CD4-positive, alpha-beta T cell treated with Interferon alpha-2 for 1 hour (primary cell): ENCODE measurements at regions not wholly inside any gene's neighbourhood (a gene's known extent, or its start where the extent isn't known, plus 50 kb on each side); places are given as distances from the start of the nearest gene placed in this dataset.
"Not testable (repeated sequence)": the region's sequence is repeated elsewhere in the genome, so short reads cannot be mapped to it uniquely, and the experiment has no call there.

Source experiments
- DNase-seq, 2 donors: peaks; one replicate each; pipeline ENCODE4 v3.0.0-alpha.2; 2020 to 2022

DNA sequence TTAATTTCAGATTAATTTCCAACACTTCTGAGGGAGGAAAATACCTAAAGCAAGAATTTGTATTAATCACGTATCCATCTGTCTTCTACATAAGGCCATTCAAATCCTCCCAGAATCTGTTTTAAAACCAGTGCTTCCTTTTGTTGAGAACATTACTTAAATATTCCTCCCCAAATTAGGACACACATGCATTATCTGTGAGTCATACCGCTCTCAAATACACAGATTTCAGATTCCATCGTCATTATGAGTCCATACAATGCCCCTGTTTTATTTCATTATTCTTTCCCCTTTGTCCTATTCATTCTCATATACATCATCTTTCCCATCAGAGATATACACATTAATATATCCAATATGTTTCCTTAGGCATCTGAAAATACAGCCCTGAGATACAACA lies 57.3 kb upstream of the PRSS12 start:
- DNase-seq = no peak

- DNase-seq = no peak
These were observed 64.5 kb upstream of the PRSS12 start for GRCh38 chr4:118417325-118417724.

DNA sequence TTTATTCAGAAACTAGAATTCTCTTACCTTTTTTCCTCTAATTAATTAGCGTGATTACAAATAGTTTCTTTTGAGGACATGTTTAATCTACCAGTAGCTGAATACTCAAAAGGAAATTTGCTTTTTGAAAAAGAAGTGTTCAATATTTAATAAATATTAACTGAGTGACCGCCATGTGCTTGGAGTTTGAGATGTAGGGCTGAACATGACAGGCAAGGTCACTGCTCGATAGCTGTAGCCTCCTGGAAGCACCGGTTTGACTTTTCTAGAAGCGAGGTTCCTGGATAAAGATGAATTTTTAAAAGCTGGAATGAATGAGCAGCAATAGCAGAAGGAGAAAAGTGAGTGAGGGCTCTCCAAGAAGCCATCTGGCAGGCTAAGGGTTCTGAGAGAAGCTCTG lies 65.0 kb upstream of the PRSS12 start:
- not testable (repeated sequence) for DNase-seq

- DNase-seq = not testable (repeated sequence)
These were observed 65.6 kb upstream of the PRSS12 start for GRCh38 chr4:118418396-118418795.

DNA sequence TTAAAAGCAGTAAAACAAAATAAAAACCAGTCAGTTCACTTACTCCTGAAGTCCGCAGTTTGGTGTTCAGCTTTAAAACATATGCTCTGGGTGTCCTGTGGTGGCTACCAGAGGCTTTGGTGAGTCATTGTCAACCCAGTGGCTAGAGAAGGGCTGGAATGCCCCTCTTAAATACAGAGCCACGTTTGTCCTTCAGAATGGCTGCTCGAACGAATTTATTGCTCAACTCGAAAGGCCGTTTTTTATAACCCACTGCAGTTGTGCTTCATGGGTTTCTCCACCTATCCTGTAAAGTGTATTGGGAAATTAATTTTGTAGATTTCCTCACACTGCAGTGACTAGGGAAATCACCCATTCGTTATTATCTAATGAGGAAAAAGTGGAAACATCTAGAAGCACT lies 66.8 kb upstream of the PRSS12 start:
- DNase-seq = not testable (repeated sequence)

DNA sequence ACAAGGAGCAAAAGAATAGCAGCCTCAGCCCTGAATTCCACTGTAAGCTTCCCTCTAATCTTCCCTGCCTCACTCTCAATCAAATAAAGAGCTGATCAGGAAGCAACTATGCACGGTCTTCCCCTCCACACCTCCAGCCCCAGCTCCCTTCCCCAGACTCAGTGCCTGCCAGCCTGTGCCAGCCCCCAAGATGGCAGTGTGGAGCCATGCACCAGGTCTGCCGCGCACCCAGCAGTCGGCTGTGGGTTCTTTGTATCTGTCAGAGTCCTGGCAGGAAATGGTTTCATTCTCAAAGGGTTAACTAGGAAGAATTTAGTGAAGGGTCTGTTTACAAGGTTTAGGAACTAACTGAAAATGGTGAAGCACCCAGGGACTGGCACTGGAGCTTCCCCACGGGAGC lies 71.3 kb upstream of the PRSS12 start:
- peak in 1 of 2 donors; percentile 2 for DNase-seq

DNA sequence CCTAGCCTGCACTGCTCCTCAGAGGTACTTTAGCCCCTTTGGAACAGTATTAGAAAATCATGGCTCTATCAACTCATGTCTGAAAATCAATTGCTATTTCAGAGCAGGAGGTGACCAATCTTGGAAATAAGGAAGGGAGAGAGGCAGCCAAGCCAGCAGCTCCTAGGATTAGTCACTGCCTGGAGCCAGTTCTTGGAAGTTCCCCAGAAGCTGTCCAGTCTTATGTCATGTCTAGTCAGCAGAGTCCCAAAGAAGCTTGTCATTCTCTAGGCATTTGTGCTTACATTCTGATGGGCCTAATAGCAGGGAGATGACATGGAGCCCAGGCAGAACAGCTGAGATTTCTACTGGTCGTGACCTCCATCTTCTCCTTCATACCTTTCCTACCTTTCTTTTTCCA lies 76.1 kb upstream of the PRSS12 start:
- not testable (repeated sequence) for DNase-seq

- DNase-seq = not testable (repeated sequence)
These were observed 79.6 kb upstream of the PRSS12 start for GRCh38 chr4:118432359-118432758.

GRCh38 chr4:118433612-118434375 lies 81.0 kb upstream of the PRSS12 start:
- not testable (repeated sequence) for DNase-seq

- not testable (repeated sequence) for DNase-seq
These were observed 82.6 kb upstream of the PRSS12 start for GRCh38 chr4:118435415-118435814.

- not testable (repeated sequence) for DNase-seq
These were observed 89.5 kb upstream of the PRSS12 start for GRCh38 chr4:118442115-118442837.

- not testable (repeated sequence) for DNase-seq
These were observed 94.6 kb upstream of the PRSS12 start for GRCh38 chr4:118447397-118447796.

GRCh38 chr4:118454857-118455256 lies 102.1 kb upstream of the PRSS12 start:
- not testable (repeated sequence) for DNase-seq

DNA sequence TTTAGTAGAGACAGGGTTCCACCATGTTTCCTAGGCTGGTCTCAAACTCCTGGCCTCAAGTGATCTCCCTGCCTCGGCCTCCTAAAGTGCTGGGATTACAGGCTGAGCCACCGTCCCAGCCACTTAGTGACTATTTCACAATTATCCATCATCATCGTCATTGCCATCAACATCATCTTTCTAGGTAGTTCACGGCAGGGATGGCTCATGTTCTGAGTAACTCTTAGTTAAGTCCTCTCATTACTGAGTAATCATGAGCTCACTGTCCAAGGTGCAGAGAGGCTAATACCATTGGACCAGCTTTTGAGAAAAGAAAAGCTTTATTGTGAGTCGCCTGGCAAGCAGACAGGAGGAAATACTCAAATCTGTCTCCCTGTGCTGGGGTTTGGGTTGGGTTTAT lies 108.6 kb upstream of the PRSS12 start:
- DNase-seq = not testable (repeated sequence)

- DNase-seq = not testable (repeated sequence)
These were observed 113.0 kb upstream of the PRSS12 start for GRCh38 chr4:118465831-118466230.

- not testable (repeated sequence) for DNase-seq
These were observed 121.3 kb upstream of the PRSS12 start for GRCh38 chr4:118474001-118474626.

DNA sequence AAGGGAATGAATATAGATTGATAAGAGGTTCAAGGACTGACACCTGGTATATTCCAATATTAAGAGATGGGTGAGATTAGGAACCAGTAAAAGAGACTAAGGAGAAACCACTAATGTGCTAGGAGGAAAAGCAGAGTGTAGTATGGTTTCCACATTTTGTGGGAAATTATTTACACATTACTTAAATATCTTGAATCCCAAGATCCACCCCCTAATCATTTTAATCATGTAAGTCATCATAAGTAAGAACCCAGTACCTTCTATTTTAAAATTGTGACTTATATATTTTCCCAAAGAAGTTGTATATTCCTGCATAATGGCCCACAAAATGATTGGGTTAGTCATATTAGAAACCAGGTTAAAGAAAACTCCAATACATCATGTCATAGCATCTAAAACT lies 122.0 kb upstream of the PRSS12 start:
- not testable (repeated sequence) for DNase-seq

DNA sequence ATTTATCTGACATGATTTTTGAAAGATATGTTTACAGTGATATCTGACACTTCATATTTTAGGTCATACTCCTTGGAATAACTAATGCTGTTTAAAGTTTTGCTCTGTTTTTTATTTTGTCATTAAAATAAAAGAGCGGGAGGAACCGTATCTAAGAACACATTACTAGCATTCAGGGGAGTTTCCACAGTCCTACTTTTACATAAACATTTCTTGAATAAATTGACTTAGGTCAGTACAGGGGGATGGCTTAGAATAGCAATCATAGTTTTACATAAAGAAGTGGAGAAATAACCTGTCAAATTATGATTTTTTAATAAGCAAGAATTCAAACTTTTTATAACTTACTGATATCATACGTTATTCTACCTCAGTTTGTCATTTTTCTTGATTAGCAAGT lies 123.1 kb upstream of the PRSS12 start:
- not testable (repeated sequence) for DNase-seq

- DNase-seq = not testable (repeated sequence)
These were observed 125.0 kb upstream of the PRSS12 start for GRCh38 chr4:118477826-118478225.

GRCh38 chr4:118485801-118486314 lies 133.1 kb upstream of the PRSS12 start:
- not testable (repeated sequence) for DNase-seq

DNA sequence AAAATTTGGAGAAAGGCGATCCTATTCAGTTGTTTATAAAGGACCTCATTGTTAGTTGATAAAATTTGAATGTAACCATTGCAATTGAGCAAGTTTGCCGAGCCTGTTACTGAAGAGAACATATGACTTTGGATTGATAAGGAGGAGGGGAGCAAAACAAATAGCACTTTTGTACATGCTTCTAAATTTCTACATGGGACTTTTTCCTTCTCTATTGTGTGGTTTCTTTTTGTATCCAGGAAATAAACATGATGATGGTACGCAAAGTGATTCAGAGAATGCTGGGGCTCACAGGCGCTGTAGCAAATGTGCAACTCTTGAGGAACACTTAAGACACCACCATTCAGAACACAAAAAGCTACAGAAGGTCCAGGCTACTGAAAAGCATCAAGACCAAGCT lies 140.2 kb upstream of the PRSS12 start:
- DNase-seq = not testable (repeated sequence)

- DNase-seq = not testable (repeated sequence)
These were observed 141.6 kb upstream of the PRSS12 start for GRCh38 chr4:118494437-118494836.

DNA sequence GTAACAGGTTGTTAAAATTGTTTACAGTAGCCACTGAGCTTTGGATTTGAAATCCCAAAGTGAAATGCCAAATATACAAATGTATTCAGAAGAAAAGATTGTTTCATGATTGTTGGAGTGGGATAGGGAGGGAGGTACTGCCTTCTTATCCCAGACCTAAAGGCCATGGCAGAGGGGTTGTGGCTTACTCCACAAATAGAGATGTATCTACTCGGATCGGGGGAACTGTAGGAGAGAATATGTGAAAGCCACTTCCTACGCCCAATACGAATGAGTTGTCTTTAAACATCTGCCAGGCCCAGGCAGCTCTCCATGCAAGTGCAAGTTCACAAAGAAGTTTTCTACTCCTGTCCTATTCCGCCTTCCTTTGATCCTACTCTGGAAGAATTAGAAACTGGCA lies 150.2 kb upstream of the PRSS12 start:
- DNase-seq = not testable (repeated sequence)
